Smooth muscle cell (in vitro differentiated cells): ENCODE measurements at regions not wholly inside any gene's neighbourhood (a gene's known extent, or its start where the extent isn't known, plus 50 kb on each side); places are given as distances from the start of the nearest gene placed in this dataset.

ENCODE experiments used
- DNase-seq: peaks from one replicate; lab custom pipeline; 2025; ENCODE audit not compliant: unreplicated experiment; lab: John Stamatoyannopoulos, UW
- H2AFZ ChIP-seq: fragments of 200-600 bp; sonication (generic); 2 replicates; pipeline ENCODE4 v1.6.0; 2016; ENCODE audit warnings: antibody characterized with exemption, low read depth, mild to moderate bottlenecking
- H3F3A ChIP-seq: fragments of 200-600 bp; sonication (generic); 2 replicates; pipeline ENCODE4 v1.6.0; 2017; ENCODE audit warnings: antibody characterized with exemption, low read depth
- H3K27ac ChIP-seq: fragments of 200-600 bp; sonication (generic); 2 replicates; pipeline ENCODE4 v1.5.1; 2016; ENCODE audit warnings: low read depth, mild to moderate bottlenecking
- H3K27me3 ChIP-seq: fragments of 200-600 bp; sonication (generic); 2 replicates; pipeline ENCODE4 v1.6.1; 2016; ENCODE audit warnings: low read depth, mild to moderate bottlenecking
- H3K36me3 ChIP-seq: fragments of 200-600 bp; sonication (generic); 2 replicates; pipeline ENCODE4 v1.5.1; 2016; ENCODE audit warnings: low read depth
- H3K4me1 ChIP-seq: fragments of 200-600 bp; sonication (generic); 2 replicates; pipeline ENCODE4 v1.5.1; 2016; ENCODE audit warnings: low read depth
- H3K4me2 ChIP-seq: fragments of 200-600 bp; sonication (generic); 2 replicates; pipeline ENCODE4 v1.6.0; 2016; ENCODE audit warnings: mild to moderate bottlenecking
- H3K4me3 ChIP-seq: fragments of 200-600 bp; sonication (generic); 2 replicates; pipeline ENCODE4 v1.5.1; 2016; ENCODE audit warnings: mild to moderate bottlenecking
- H3K79me2 ChIP-seq: fragments of 200-600 bp; sonication (generic); 2 replicates; pipeline ENCODE4 v1.6.0; 2016; ENCODE audit warnings: low read depth, mild to moderate bottlenecking
- H3K9ac ChIP-seq: fragments of 200-600 bp; sonication (generic); 2 replicates; pipeline ENCODE4 v1.6.0; 2016; ENCODE audit warnings: low read depth
- H3K9me3 ChIP-seq: fragments of 200-600 bp; sonication (generic); replicated peaks from 2 replicates; pipeline ENCODE4 v1.5.1; 2016; ENCODE audit warnings: low read depth
- H4K20me1 ChIP-seq: fragments of 200-600 bp; sonication (generic); 2 replicates; pipeline ENCODE4 v1.6.0; 2016; ENCODE audit warnings: low read depth
- WGBS: methylation state at CpG from one replicate; pipeline ENCODE4 v1.1.7; 2016; ENCODE audit warnings: low lambda C conversion rate; 5-methylcytosine and 5-hydroxymethylcytosine counted together
- TF ChIP-seq, protein P1 (sequence below): fragments of 200-600 bp; sonication (generic); IDR thresholded peaks from 2 replicates; pipeline ENCODE4 v1.5.1; 2017; ENCODE audit warnings: borderline replicate concordance, mild to moderate bottlenecking, antibody characterized with exemption; ENCODE audit not compliant: insufficient read depth, poor library complexity, severe bottlenecking

DNA sequence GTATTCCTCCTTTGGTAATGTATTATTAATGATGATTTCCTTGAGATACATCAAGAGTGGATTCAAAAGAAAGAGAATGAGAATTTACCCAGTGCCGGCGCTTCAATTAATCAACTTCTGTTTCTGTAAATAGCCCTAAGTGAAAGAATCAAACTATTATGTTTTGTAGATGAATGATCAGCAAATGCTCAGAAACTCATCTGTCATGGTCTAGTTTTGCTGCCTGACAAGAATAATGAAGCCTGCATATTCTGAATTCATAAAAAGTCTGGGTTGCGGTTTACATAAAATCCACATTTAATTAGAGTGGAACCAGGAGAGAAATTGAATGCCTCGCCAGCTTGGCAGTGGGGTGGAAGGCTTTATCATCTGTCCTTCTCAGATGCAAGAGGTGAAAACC is 325.3 kb downstream of the GALC start:
- H3K4me3 ChIP-seq = no peak overlapping the region
- no peak overlapping the region for H2AFZ ChIP-seq
- no peaks in the 10 kb centered on the region for H3F3A ChIP-seq
- no peaks in the 10 kb centered on the region for H3K4me1 ChIP-seq
- TF ChIP-seq, protein P1, sequence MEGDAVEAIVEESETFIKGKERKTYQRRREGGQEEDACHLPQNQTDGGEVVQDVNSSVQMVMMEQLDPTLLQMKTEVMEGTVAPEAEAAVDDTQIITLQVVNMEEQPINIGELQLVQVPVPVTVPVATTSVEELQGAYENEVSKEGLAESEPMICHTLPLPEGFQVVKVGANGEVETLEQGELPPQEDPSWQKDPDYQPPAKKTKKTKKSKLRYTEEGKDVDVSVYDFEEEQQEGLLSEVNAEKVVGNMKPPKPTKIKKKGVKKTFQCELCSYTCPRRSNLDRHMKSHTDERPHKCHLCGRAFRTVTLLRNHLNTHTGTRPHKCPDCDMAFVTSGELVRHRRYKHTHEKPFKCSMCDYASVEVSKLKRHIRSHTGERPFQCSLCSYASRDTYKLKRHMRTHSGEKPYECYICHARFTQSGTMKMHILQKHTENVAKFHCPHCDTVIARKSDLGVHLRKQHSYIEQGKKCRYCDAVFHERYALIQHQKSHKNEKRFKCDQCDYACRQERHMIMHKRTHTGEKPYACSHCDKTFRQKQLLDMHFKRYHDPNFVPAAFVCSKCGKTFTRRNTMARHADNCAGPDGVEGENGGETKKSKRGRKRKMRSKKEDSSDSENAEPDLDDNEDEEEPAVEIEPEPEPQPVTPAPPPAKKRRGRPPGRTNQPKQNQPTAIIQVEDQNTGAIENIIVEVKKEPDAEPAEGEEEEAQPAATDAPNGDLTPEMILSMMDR = no peak
- H3K27ac ChIP-seq = no peak overlapping the region
- no peaks in the 10 kb centered on the region for H4K20me1 ChIP-seq
- H3K4me2 ChIP-seq = no peak overlapping the region
- 92% methylated on average over 4 of the region's 4 CpGs for WGBS
- no peaks in the 10 kb centered on the region for H3K79me2 ChIP-seq
- H3K36me3 ChIP-seq = no peaks in the 10 kb centered on the region
- no peak overlapping the region for H3K9ac ChIP-seq
- H3K9me3 ChIP-seq = no peaks in the 10 kb centered on the region
- no peaks in the 10 kb centered on the region for H3K27me3 ChIP-seq
- no peak for DNase-seq

DNA sequence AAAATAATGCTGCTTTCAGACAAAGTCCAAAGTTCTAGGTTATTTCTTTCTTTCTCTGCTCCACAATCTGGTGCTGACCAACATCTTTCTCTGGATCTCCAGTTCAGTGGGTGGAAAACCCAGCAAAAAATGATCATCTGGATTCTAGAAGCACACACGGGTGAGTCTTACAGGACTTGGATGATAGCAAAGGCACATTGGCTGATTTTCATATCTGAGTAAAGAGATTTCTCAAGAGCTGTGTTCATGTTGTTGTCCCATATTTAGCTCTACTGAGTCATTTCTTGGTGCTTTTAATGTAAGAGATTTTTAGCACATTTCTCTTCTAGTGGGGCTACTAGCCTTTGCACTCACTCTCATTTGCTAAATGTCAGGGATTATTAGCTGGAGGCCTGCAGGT is 336.7 kb downstream of the GALC start:
- DNase-seq = no peak
- H3K36me3 ChIP-seq = no peaks in the 10 kb centered on the region

DNA sequence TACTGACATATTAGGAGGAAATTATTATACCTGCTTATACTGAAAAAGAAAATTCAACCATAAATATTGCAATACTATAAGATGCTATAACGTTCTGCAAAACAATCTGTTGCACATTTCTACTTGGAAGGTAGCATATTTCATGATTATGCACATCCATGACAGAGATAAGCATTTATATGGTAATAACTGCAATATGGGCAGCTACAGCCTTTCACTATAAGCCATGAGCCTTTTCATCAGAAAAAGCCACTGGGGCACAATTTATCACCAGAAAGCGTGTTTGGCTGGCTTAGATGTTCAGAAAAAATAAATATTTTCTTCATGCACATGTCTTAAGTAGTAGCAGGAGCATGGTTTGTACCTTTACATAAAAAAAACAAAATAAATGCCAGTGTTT is 340.7 kb downstream of the GALC start:
- no peaks in the 10 kb centered on the region for H3F3A ChIP-seq
- H3K4me3 ChIP-seq = no peak overlapping the region
- H3K79me2 ChIP-seq = no peaks in the 10 kb centered on the region
- 76% methylated on average over 2 of the region's 2 CpGs for WGBS
- H3K9me3 ChIP-seq = no peaks in the 10 kb centered on the region
- H3K4me1 ChIP-seq = no peaks in the 10 kb centered on the region
- H3K27ac ChIP-seq = no peak overlapping the region
- H3K4me2 ChIP-seq = no peak overlapping the region
- no peaks in the 10 kb centered on the region for H4K20me1 ChIP-seq
- TF ChIP-seq, protein P1 = no peak
- no peak for DNase-seq
- no peak overlapping the region for H2AFZ ChIP-seq
- H3K27me3 ChIP-seq = no peaks in the 10 kb centered on the region
- H3K36me3 ChIP-seq = no peaks in the 10 kb centered on the region
- H3K9ac ChIP-seq = no peak overlapping the region

More for the DNA sequence above, 336.7 kb downstream of the GALC start:
- no peak overlapping the region for H3K9ac ChIP-seq
- no peak overlapping the region for H3K4me2 ChIP-seq
- no peaks in the 10 kb centered on the region for H3K79me2 ChIP-seq
- H3K4me1 ChIP-seq = no peaks in the 10 kb centered on the region
- no peak overlapping the region for H3K4me3 ChIP-seq
- no peaks in the 10 kb centered on the region for H3K27me3 ChIP-seq
- no peaks in the 10 kb centered on the region for H4K20me1 ChIP-seq
- no peaks in the 10 kb centered on the region for H3K9me3 ChIP-seq
- TF ChIP-seq, protein P1 = no peak
- WGBS = 68% methylated on average over 1 of the region's 1 CpG
- no peak overlapping the region for H2AFZ ChIP-seq
- H3K27ac ChIP-seq = no peak overlapping the region
- no peaks in the 10 kb centered on the region for H3F3A ChIP-seq

DNA sequence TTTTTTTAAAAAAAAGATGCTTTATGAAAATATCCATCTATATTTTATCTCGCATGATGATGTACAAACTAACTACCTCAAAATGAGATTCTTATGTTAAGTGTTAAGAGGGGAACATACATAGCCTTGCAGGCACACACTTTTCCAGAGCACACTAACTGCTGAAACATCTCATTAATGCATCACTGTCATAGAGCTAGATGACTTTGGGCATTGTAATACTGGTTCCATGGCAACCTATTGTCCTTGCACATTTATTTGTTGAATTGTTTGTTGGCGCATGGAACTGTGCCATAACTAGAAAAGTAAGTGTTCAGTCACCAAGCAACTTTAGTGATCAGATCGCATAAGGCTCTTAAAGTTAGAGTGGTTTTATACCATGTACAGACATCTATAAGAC is 348.3 kb downstream of the GALC start:
- H2AFZ ChIP-seq = no peak overlapping the region
- no peaks in the 10 kb centered on the region for H4K20me1 ChIP-seq
- no peak for DNase-seq
- H3K79me2 ChIP-seq = no peaks in the 10 kb centered on the region
- no peak overlapping the region for H3K9ac ChIP-seq
- no peaks in the 10 kb centered on the region for H3K4me1 ChIP-seq
- H3K27me3 ChIP-seq = no peaks in the 10 kb centered on the region
- TF ChIP-seq, protein P1 = no peak
- no peak overlapping the region for H3K4me3 ChIP-seq
- WGBS = 91% methylated on average over 3 of the region's 3 CpGs
- H3F3A ChIP-seq = no peaks in the 10 kb centered on the region
- H3K36me3 ChIP-seq = no peaks in the 10 kb centered on the region
- H3K9me3 ChIP-seq = no peaks in the 10 kb centered on the region
- no peak overlapping the region for H3K4me2 ChIP-seq
- H3K27ac ChIP-seq = no peak overlapping the region
